K562 (cell line): ENCODE measurements at regions not wholly inside any gene's neighbourhood (a gene's known extent, or its start where the extent isn't known, plus 50 kb on each side); places are given as distances from the start of the nearest gene placed in this dataset.

Experiments used
- ATAC-seq: fragments of 200-7000 bp; cut with Tn5 transposase; 3 replicates; pipeline ENCODE4 v1.9.1; 2020; ENCODE audit warnings: moderate library complexity
- BruUV-seq: library from RNA; stranded (reverse); fragments of 400-500 nt; replicated peaks from 2 replicates; lab custom pipeline; 2021; lab: Mats Ljungman, UMichigan
- CTCF ChIA-PET: fragments of 300-600 bp; formaldehyde crosslinking; extraction: SDS; loops from one replicate; lab custom pipeline; 2021; ENCODE audit warnings: low intra/inter-chr PET ratio; lab: Yijun Ruan, JAX
- POLR2A ChIA-PET: fragments of 300-600, 350-650 bp; sonication (Branson Sonifier 250); formaldehyde crosslinking; extraction: SDS; loops from one replicate; lab custom pipeline; 2021; ENCODE audit warnings: antibody characterized with exemption, inconsistent platforms; lab: Yijun Ruan, JAX
- DNase-seq, 4 experiments: peaks; one replicate each; pipeline versions ENCODE4 v3.0.0 to v3.0.0-alpha.2; 2011 to 2018; ENCODE audit warnings: low spot score in 3 of 4, mixed read lengths in 3 of 4; ENCODE audit errors: extremely low read depth in 1 of 4
- FAIRE-seq: peaks from 2 replicates; lab custom pipeline; 2011; peaks lifted over from hg19 to GRCh38; lab: Jason Lieb, UNC
- H2AFZ ChIP-seq: 2 replicates; pipeline ENCODE4 v1.6.0; 2011; ENCODE audit warnings: low read depth, low read length, control low read depth, inconsistent platforms
- H3K27ac ChIP-seq: fragments of 200-600 bp; 3 replicates; pipeline ENCODE4 v1.8.0; 2011; ENCODE audit warnings: low read depth, mild to moderate bottlenecking, control low read depth, inconsistent platforms, low read length, moderate library complexity, mixed read lengths; ENCODE audit errors: extremely low read depth
- H3K27me3 ChIP-seq, 2 experiments: fragments of 300-600 bp in 1 of 2; 2 replicates in 1 of 2; 3 replicates in 1 of 2; pipeline versions ENCODE4 v1.6.0 to v1.8.0; 2011; ENCODE audit warnings: inconsistent platforms in 2 of 2, low read length in 2 of 2, mild to moderate bottlenecking in 1 of 2, mixed read lengths in 1 of 2, moderate library complexity in 1 of 2; ENCODE audit not compliant: control insufficient read depth in 2 of 2, insufficient read depth in 2 of 2
- H3K36me3 ChIP-seq: fragments of 300-600 bp; 3 replicates; pipeline ENCODE4 v1.8.0; 2011; ENCODE audit warnings: mild to moderate bottlenecking, low read length, inconsistent platforms; ENCODE audit not compliant: control insufficient read depth, insufficient read depth
- H3K4me1 ChIP-seq, 2 experiments: fragments of 200-600 bp in 1 of 2; replicated peaks in 1 of 2; 2 replicates in 1 of 2; 3 replicates in 1 of 2; pipeline versions ENCODE4 v1.5.1 to v1.8.0; 2011; ENCODE audit warnings: inconsistent platforms in 2 of 2, low read length in 2 of 2, mild to moderate bottlenecking in 1 of 2, mixed read lengths in 1 of 2, moderate library complexity in 1 of 2; ENCODE audit not compliant: control insufficient read depth in 2 of 2, insufficient read depth in 2 of 2
- H3K4me2 ChIP-seq: 2 replicates; pipeline ENCODE4 v1.6.1; 2011; ENCODE audit warnings: low read length, control low read depth, inconsistent platforms, mixed read lengths; ENCODE audit not compliant: insufficient read depth
- H3K4me3 ChIP-seq: fragments of 200-600 bp; sonication (generic), shearing (Covaris generic); 2 replicates; pipeline ENCODE4 v1.5.1; 2016; ENCODE audit warnings: control low read depth, inconsistent platforms
- H3K79me2 ChIP-seq: fragments of 200-600 bp; 3 replicates; pipeline ENCODE4 v1.8.0; 2011; ENCODE audit warnings: low read length, inconsistent platforms; ENCODE audit not compliant: control insufficient read depth, insufficient read depth
- H3K9ac ChIP-seq, 2 experiments: 2 replicates each; pipeline versions ENCODE4 v1.6.0 to v1.6.1; 2011; ENCODE audit warnings: low read depth in 2 of 2, low read length in 2 of 2, control low read depth in 1 of 2, inconsistent platforms in 1 of 2, mild to moderate bottlenecking in 1 of 2, mixed read lengths in 1 of 2; ENCODE audit not compliant: insufficient read depth in 1 of 2
- H3K9me1 ChIP-seq: one replicate; pipeline ENCODE4 v1.6.0; 2011; ENCODE audit warnings: inconsistent platforms, mild to moderate bottlenecking, low read length, moderate library complexity; ENCODE audit not compliant: control insufficient read depth, insufficient read depth
- H3K9me3 ChIP-seq: replicated peaks from 2 replicates; pipeline ENCODE4 v1.5.1; 2011; ENCODE audit warnings: low read depth, low read length, inconsistent platforms; ENCODE audit not compliant: control insufficient read depth, insufficient read depth
- H4K20me1 ChIP-seq: replicated peaks from 2 replicates; pipeline ENCODE4 v1.6.1; 2011; ENCODE audit warnings: low read length, inconsistent platforms, mixed read lengths; ENCODE audit not compliant: control insufficient read depth, insufficient read depth
- ATF3 ChIP-seq, 2 experiments: fragments of 450-650 bp in 1 of 2; sonication (generic) in 1 of 2; formaldehyde crosslinking in 1 of 2; IDR thresholded peaks in 1 of 2; conservative IDR thresholded peaks in 1 of 2; 2 replicates each; pipeline versions ENCODE4 v1.6.1 to v1.8.1; 2016 to 2023; ENCODE audit warnings: mild to moderate bottlenecking in 2 of 2, moderate library complexity in 2 of 2, inconsistent platforms in 1 of 2, missing genetic modification reagents in 1 of 2
- GABPB1 ChIP-seq: sonication (generic); formaldehyde crosslinking; IDR thresholded peaks from 2 replicates; pipeline ENCODE4 v1.8.0; 2022; ENCODE audit warnings: mild to moderate bottlenecking, missing genetic modification reagents
- NKRF ChIP-seq: fragments of 450-650 bp; IDR thresholded peaks from 2 replicates; pipeline ENCODE4 v1.6.1; 2016; ENCODE audit warnings: borderline replicate concordance
- STAT5A ChIP-seq: IDR thresholded peaks from 2 replicates; pipeline ENCODE4 v1.6.1; 2012; ENCODE audit warnings: low read length, inconsistent platforms, borderline replicate concordance
- ZNF518B ChIP-seq: fragments of 250-450 bp; sonication (Bioruptor Pico); IDR thresholded peaks from 2 replicates; pipeline ENCODE4 v1.5.0; 2021; ENCODE audit warnings: mild to moderate bottlenecking, moderate library complexity
- ZNF561 ChIP-seq: fragments of 450-650 bp; formaldehyde crosslinking; conservative IDR thresholded peaks from 2 replicates; pipeline ENCODE4 v1.4.0; 2020; ENCODE audit warnings: mild to moderate bottlenecking, moderate library complexity
- WGBS: fragments of 100-300 bp; shearing (Covaris generic); methylation state at CpG from one replicate; pipeline ENCODE4 v1.1.6; 2016; ENCODE audit warnings: low coverage, mixed read lengths; ENCODE audit not compliant: insufficient coverage; ENCODE audit errors: missing lambda C conversion rate; 5-methylcytosine and 5-hydroxymethylcytosine counted together
- in situ Hi-C: fragments of 300-500 bp; cut with MboI; formaldehyde crosslinking; loops from 4 replicates; pipeline ENCODE4 v1.15.0; 2018; ENCODE audit warnings: inconsistent platforms, mixed read lengths
- intact Hi-C: fragments of 100-400 bp; cut with micrococcal nuclease; formaldehyde crosslinking; loops from 2 replicates; pipeline ENCODE4 v1.14.2; 2022

GRCh38 chr18:1253827-1254226 lies 349.2 kb downstream of the ADCYAP1 start:
- intact Hi-C loops (no loop called here), in situ Hi-C loops (no loop called here)
- H3K9me3 ChIP-seq, result no peaks in the 10 kb centered on the region
- CTCF ChIA-PET, result no interaction called here
- no peak overlapping the region for H3K4me3 ChIP-seq
- ATAC-seq (no peak), FAIRE-seq (no peak), DNase-seq (no peak)
- peaks cover 29% of the 10 kb centered on the region; the same call in 2 of the 3 replicates for H3K36me3 ChIP-seq
- no peaks in the 10 kb centered on the region for H3K27me3 ChIP-seq
- no peaks in the 10 kb centered on the region for H3K79me2 ChIP-seq
- no peaks in the 10 kb centered on the region for H4K20me1 ChIP-seq
- H3K9me1 ChIP-seq, result no peaks in the 10 kb centered on the region
- 74% methylated on average over 3 of the region's 3 CpGs for WGBS
- no peak for TF ChIP-seq ZNF561 (CRISPR knock-in tag)
- no peak for TF ChIP-seq NKRF
- TF ChIP-seq STAT5A, result no peak
- no peak for TF ChIP-seq GABPB1 (CRISPR knock-in tag)
- POLR2A ChIA-PET, result interaction anchor here (2.3 kb wide), 1 partner anchor 13 kb away, joined by 10 read pairs; no protein-coding TSS in a partner anchor
- no peak overlapping the region for H2AFZ ChIP-seq
- H3K4me1 ChIP-seq, result no peaks in the 10 kb centered on the region
- H3K27ac ChIP-seq, result no peak overlapping the region
- H3K9ac ChIP-seq, result no peak overlapping the region
- no peak overlapping the region for H3K4me2 ChIP-seq
- no TSS peak for BruUV-seq

GRCh38 chr18:1261054-1261453 lies 356.4 kb downstream of the ADCYAP1 start:
- no peak overlapping the region for H3K27ac ChIP-seq
- no peak for ATAC-seq
- H3K9me3 ChIP-seq, result no peaks in the 10 kb centered on the region
- H2AFZ ChIP-seq, result no peak overlapping the region
- H3K79me2 ChIP-seq, result no peaks in the 10 kb centered on the region
- H3K9me1 ChIP-seq, result no peaks in the 10 kb centered on the region
- intact Hi-C loops, result no loop called here
- H3K36me3 ChIP-seq, result peaks cover 4% of the 10 kb centered on the region; the same call in 1 of the 3 replicates
- H3K4me3 ChIP-seq, result no peak overlapping the region
- no peak overlapping the region for H3K9ac ChIP-seq
- H3K27me3 ChIP-seq, result no peaks in the 10 kb centered on the region
- no peak overlapping the region for H3K4me2 ChIP-seq
- in situ Hi-C loops, result no loop called here
- POLR2A ChIA-PET, result interaction anchor here (1.0 kb wide), 1 partner anchor 12 kb away, joined by 5 read pairs; no protein-coding TSS in a partner anchor
- 55% methylated on average over 3 of the region's 3 CpGs for WGBS
- no TSS peak for BruUV-seq
- H3K4me1 ChIP-seq, result no peaks in the 10 kb centered on the region
- no peaks in the 10 kb centered on the region for H4K20me1 ChIP-seq
- DNase-seq, result no peak
- CTCF ChIA-PET, result no interaction called here
- FAIRE-seq, result no peak
- no peak for TF ChIP-seq ZNF518B
- no peak for TF ChIP-seq ATF3 (IDR thresholded peaks at IDR 0.05)
- no peak for TF ChIP-seq ATF3 (CRISPR knock-in tag; conservative IDR thresholded peaks at IDR 0.05)
